Glutamatergic neuron (in vitro differentiated cells): ENCODE measurements at regions not wholly inside any gene's neighbourhood (a gene's known extent, or its start where the extent isn't known, plus 50 kb on each side); places are given as distances from the start of the nearest gene placed in this dataset.
A peak's percentile ranks its signal among the peaks of the same experiment; 100 is the strongest.

ENCODE experiments used
- DNase-seq: peaks from one replicate; pipeline ENCODE4 v3.0.0; 2022
- H3K27ac Mint-ChIP-seq: one replicate; pipeline ENCODE4 v1.8.0; 2020; ENCODE audit warnings: mild to moderate bottlenecking, mixed read lengths, inconsistent platforms; ENCODE audit not compliant: unreplicated experiment
- H3K27me3 Mint-ChIP-seq: one replicate; pipeline ENCODE4 v1.8.0; 2020; ENCODE audit warnings: mild to moderate bottlenecking, moderate library complexity, mixed read lengths, inconsistent platforms; ENCODE audit not compliant: unreplicated experiment
- H3K36me3 Mint-ChIP-seq: one replicate; pipeline ENCODE4 v1.8.0; 2020; ENCODE audit warnings: mild to moderate bottlenecking, mixed read lengths, inconsistent platforms; ENCODE audit not compliant: unreplicated experiment
- H3K4me1 Mint-ChIP-seq: one replicate; pipeline ENCODE4 v1.8.0; 2020; ENCODE audit warnings: mild to moderate bottlenecking, low read depth, mixed read lengths, inconsistent platforms; ENCODE audit not compliant: unreplicated experiment
- H3K4me3 Mint-ChIP-seq: one replicate; pipeline ENCODE4 v1.8.0; 2020; ENCODE audit warnings: mild to moderate bottlenecking, mixed read lengths, inconsistent platforms; ENCODE audit not compliant: unreplicated experiment
- H3K9me3 Mint-ChIP-seq: one replicate; pipeline ENCODE4 v1.8.0; 2020; ENCODE audit warnings: mild to moderate bottlenecking, moderate library complexity, mixed read lengths, inconsistent platforms; ENCODE audit not compliant: unreplicated experiment
- TF ChIP-seq, protein P1 (sequence below): fragments of 200-600 bp; sonication (generic); IDR thresholded peaks from one replicate; pipeline ENCODE4 v1.5.0; 2021; ENCODE audit not compliant: partially characterized antibody, unreplicated experiment

DNA sequence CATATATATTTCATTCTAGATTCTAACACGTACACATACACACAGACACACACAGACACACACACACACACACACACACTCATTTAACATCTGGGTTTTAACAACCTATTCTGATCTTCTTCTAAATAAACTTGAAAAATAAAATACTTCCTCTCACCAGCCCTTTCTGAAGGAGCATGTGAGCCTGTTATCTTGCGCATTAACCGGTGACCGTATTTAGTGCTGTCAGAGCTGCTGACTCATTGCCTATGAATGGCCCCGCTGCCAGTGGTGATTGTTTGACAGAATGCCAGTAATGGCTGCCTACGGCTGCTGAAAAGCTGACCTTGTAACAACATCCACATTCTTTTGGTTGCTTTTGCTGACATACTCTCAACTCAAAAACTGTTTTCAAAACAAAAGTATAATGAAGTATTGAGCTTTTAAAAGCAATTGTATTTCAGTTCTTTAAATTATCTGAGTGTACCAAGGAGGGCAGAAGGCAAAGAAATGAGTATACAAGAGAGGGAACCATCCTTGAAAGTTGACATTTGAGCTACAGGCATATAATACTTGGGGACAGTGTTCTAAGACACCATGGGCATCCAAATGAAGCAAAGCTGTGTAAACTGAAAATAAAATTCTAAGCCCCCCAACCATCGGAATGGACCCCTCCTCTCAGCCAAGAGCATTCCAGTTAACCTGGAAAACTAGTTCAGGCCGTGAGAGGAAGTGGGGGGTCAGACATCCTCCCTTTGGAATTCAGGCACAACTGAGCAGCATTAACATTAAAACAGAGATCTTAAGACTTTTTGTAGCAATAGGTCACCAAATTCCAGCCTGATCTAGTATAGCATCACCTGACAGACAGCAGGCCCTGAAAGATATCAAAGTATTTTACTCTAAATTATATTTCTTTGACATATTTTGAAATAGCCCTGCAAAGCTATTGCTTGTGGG is 50.2 kb upstream of the DTNA start:
- H3K4me3 Mint-ChIP-seq, result no peak overlapping the region

More for the DNA sequence above, 50.2 kb upstream of the DTNA start:
- no peaks in the 10 kb centered on the region for H3K27me3 Mint-ChIP-seq
- DNase-seq, result peak; percentile 28
- peaks cover 4% of the 10 kb centered on the region for H3K4me1 Mint-ChIP-seq
- H3K36me3 Mint-ChIP-seq, result no peaks in the 10 kb centered on the region
- TF ChIP-seq, protein P1, sequence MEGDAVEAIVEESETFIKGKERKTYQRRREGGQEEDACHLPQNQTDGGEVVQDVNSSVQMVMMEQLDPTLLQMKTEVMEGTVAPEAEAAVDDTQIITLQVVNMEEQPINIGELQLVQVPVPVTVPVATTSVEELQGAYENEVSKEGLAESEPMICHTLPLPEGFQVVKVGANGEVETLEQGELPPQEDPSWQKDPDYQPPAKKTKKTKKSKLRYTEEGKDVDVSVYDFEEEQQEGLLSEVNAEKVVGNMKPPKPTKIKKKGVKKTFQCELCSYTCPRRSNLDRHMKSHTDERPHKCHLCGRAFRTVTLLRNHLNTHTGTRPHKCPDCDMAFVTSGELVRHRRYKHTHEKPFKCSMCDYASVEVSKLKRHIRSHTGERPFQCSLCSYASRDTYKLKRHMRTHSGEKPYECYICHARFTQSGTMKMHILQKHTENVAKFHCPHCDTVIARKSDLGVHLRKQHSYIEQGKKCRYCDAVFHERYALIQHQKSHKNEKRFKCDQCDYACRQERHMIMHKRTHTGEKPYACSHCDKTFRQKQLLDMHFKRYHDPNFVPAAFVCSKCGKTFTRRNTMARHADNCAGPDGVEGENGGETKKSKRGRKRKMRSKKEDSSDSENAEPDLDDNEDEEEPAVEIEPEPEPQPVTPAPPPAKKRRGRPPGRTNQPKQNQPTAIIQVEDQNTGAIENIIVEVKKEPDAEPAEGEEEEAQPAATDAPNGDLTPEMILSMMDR, result no peak
- no peak overlapping the region for H3K27ac Mint-ChIP-seq
- H3K9me3 Mint-ChIP-seq, result no peaks in the 10 kb centered on the region
